AG09319 (cell line): ENCODE measurements at regions not wholly inside any gene's neighbourhood (a gene's known extent, or its start where the extent isn't known, plus 50 kb on each side); places are given as distances from the start of the nearest gene placed in this dataset.
"Not testable (repeated sequence)": the region's sequence is repeated elsewhere in the genome, so short reads cannot be mapped to it uniquely, and the experiment has no call there.

Source experiments
- DNase-seq: peaks from one replicate; pipeline ENCODE4 v3.0.0-alpha.2; 2010; ENCODE audit warnings: low read depth; ENCODE audit errors: extremely low read depth
- TF ChIP-seq, protein P1 (sequence below): IDR thresholded peaks from 2 replicates; pipeline ENCODE4 v1.5.1; 2011; ENCODE audit warnings: low read depth, mild to moderate bottlenecking, inconsistent platforms, low read length, moderate library complexity

DNA sequence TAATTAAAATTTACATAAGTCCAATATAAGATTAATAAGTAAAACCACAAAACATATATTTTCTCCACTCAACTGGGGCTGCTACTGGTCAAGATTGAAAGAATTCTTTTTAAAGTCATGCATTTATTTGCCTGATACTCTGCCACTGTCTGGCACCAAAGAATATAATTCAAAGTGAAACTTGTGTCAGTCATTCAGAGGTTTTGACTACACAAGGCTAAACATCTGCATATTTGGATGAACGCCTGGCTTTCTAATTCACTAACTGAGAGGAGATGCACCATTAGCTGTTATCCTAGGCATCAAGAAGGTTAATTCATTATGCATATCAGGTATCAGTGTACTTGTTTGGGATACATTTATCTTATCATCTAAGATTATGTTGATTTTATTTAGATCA lies 598.5 kb downstream of the CENPC start:
- TF ChIP-seq, protein P1, sequence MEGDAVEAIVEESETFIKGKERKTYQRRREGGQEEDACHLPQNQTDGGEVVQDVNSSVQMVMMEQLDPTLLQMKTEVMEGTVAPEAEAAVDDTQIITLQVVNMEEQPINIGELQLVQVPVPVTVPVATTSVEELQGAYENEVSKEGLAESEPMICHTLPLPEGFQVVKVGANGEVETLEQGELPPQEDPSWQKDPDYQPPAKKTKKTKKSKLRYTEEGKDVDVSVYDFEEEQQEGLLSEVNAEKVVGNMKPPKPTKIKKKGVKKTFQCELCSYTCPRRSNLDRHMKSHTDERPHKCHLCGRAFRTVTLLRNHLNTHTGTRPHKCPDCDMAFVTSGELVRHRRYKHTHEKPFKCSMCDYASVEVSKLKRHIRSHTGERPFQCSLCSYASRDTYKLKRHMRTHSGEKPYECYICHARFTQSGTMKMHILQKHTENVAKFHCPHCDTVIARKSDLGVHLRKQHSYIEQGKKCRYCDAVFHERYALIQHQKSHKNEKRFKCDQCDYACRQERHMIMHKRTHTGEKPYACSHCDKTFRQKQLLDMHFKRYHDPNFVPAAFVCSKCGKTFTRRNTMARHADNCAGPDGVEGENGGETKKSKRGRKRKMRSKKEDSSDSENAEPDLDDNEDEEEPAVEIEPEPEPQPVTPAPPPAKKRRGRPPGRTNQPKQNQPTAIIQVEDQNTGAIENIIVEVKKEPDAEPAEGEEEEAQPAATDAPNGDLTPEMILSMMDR, result no peak
- no peak for DNase-seq

DNA sequence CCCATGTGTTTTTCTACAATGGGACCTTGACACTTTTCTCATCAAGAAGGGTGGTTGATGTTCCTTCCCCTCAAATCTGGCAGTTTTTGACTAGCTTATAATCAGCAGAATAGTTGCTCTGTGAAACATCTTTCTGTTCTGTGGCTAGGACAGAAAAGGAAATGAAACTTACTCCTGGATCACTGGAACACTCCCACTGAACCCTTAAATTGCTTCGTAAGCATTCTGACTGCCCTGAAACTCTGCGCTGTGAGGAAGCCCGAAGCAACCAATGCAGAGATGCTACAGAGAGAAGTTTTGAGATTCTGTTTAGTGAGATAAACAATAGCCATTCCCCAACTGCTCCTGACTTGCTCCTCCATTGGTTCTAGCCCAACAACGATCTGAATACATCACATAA lies 602.2 kb downstream of the CENPC start:
- DNase-seq, result no peak
- TF ChIP-seq, protein P1, result no peak

DNA sequence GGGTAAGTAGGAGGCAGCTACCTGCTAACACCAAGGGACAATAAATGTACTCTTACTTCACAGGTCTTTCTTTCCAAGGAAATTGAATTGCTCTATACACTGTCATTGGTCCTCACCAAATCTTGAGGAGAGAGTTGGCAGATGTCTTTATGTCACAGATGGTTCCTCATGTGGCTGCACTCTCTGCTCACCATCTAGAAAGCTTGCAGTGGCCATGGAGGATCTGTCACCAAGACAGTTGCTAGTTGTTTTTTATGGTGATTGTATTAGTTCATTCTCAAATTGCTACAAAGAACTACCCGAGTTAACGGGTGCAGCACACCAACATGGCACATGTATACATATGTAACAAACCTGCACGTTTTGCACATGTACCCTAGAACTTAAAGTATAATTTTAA lies 613.3 kb downstream of the CENPC start:
- DNase-seq, result not testable (repeated sequence)

DNA sequence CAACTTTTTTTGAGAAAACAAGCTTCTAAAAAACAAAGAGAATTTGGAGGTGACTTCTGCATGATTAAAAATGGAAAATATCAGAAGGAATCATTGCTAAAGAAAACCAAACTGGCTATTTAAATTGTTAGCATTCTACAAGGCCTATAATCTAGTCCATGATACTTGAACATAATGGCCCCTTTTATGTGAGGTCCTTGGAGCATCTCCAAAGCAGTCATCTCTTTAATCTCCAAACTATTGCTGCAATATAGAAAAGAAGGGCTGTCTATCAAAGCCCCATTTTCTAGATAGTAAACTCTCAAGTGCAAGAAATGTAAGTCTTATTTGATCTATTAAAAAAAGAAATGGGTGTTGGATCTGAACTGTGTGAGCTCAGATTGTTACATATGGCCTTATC lies 615.1 kb downstream of the CENPC start:
- no peak for DNase-seq
- TF ChIP-seq, protein P1, result no peak

DNA sequence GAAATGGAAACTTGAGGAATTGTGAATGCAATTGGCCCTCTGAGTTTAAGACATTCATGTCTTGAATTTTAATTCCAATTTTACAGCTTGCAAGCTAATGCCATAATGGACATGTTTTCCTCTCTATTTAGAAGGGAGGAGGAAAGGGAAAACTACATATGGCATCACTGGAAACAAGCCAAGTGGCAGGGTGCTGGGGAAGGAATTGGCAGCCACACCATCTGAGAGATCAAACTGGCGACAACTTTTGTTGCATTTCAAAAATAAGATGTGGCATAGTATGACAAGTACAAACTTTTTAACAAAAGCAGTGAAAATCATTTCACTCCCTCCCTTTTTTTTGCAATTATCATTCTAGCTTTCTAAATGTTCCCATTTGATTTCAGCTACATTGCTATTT lies 615.6 kb downstream of the CENPC start:
- TF ChIP-seq, protein P1, result no peak
- no peak for DNase-seq

DNA sequence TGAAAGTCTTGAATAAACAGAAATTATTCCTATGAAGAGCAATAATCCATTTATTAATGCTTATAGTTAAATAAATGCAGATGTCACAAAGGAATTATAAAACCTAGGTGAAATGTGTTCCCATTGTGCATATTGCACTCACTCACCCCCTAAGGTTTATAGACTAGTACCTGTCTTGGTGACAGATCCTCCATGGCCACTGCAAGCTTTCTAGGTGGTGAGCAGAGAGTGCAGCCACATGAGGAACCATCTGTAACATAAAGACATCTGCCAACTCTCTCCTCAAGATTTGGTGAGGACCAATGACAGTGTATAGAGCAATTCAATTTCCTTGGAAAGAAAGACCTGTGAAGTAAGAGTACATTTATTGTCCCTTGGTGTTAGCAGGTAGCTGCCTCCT lies 616.4 kb downstream of the CENPC start:
- DNase-seq, result not testable (repeated sequence)

DNA sequence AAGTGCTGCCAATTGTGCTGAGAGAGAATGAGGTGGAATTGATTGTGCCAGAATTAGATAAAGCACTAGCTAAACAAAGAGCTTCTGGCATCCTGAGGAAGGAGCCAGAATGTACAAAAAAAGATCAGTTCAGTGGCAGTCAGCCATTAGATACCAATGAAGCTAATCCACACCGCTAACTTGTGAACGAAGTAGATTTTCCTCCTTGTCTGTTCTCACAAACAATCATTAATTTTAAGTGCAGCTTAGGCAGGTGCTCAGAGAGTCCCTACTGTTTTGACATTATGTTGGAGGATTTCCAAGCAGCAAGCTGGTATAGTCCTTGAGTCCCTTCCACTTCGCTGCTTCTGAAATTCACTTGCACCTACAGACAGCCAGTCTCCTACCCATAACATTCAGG lies 617.4 kb downstream of the CENPC start:
- no peak for DNase-seq
- TF ChIP-seq, protein P1, result no peak

DNA sequence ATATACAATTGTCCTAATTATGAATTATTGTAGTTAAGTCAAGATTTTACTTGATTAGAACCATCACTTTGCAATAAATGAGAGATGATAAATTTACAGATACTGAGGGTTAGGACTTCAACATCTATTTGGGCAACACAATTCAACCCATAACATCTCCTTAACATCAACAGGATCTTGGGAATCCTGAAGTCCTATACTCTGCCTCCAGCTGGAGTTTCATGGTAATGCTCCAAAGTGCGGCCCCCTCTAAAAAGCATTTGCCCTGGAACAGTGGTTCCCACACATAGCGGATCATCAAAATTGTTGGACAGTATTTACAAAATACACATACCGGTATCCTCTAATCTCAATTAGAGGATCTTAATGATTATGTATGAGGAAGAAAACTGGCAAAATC lies 618.6 kb downstream of the CENPC start:
- no peak for DNase-seq
- TF ChIP-seq, protein P1, result no peak
